HEK293T (cell line): ENCODE measurements at regions not wholly inside any gene's neighbourhood (a gene's known extent, or its start where the extent isn't known, plus 50 kb on each side); places are given as distances from the start of the nearest gene placed in this dataset.
"Not testable (repeated sequence)": the region's sequence is repeated elsewhere in the genome, so short reads cannot be mapped to it uniquely, and the experiment has no call there.

Experiments
- CTCF ChIA-PET: fragments of 350-600 bp; formaldehyde crosslinking; extraction: SDS; loops from one replicate; lab custom pipeline; 2021; ENCODE audit warnings: antibody characterized with exemption, inconsistent platforms; lab: Yijun Ruan, JAX
- POLR2A ChIA-PET: fragments of 350-600 bp; formaldehyde crosslinking; extraction: SDS; loops from one replicate; lab custom pipeline; 2020; ENCODE audit warnings: antibody characterized with exemption, inconsistent platforms; lab: Yijun Ruan, JAX
- DNase-seq: peaks from one replicate; pipeline ENCODE4 v3.0.0; 2012; ENCODE audit warnings: mixed read lengths; ENCODE audit errors: extremely low spot score
- ARNT ChIP-seq: fragments of 450-650 bp; IDR thresholded peaks from 2 replicates; pipeline ENCODE4 v1.6.1; 2017; ENCODE audit warnings: mild to moderate bottlenecking
- BHLHE40 ChIP-seq: fragments of 450-650 bp; IDR thresholded peaks from 2 replicates; pipeline ENCODE4 v1.6.1; 2016; ENCODE audit warnings: mild to moderate bottlenecking, moderate library complexity, borderline replicate concordance
- CTBP1 ChIP-seq: fragments of 450-650 bp; IDR thresholded peaks from 2 replicates; pipeline ENCODE4 v1.6.1; 2016; ENCODE audit warnings: borderline replicate concordance
- ELF4 ChIP-seq: fragments of 450-650 bp; IDR thresholded peaks from 2 replicates; pipeline ENCODE4 v1.6.1; 2017; ENCODE audit warnings: antibody characterized with exemption
- FOXA1 ChIP-seq: fragments of 450-650 bp; IDR thresholded peaks from 2 replicates; pipeline ENCODE4 v1.6.1; 2016; ENCODE audit warnings: mild to moderate bottlenecking
- FOXK2 ChIP-seq: fragments of 450-650 bp; IDR thresholded peaks from 2 replicates; pipeline ENCODE4 v1.6.1; 2016; ENCODE audit warnings: mild to moderate bottlenecking
- FOXM1 ChIP-seq: fragments of 450-650 bp; IDR thresholded peaks from 2 replicates; pipeline ENCODE4 v1.6.1; 2017; ENCODE audit warnings: mild to moderate bottlenecking, borderline replicate concordance
- HDGF ChIP-seq: fragments of 450-650 bp; IDR thresholded peaks from 2 replicates; pipeline ENCODE4 v1.6.1; 2017; ENCODE audit warnings: antibody characterized with exemption, borderline replicate concordance
- L3MBTL2 ChIP-seq: fragments of 450-650 bp; conservative IDR thresholded peaks from 2 replicates; pipeline ENCODE4 v1.6.1; 2016; ENCODE audit warnings: mild to moderate bottlenecking
- LEF1 ChIP-seq: fragments of 450-650 bp; IDR thresholded peaks from 2 replicates; pipeline ENCODE4 v1.6.1; 2017; ENCODE audit warnings: mild to moderate bottlenecking, borderline replicate concordance
- NFRKB ChIP-seq: fragments of 450-650 bp; IDR thresholded peaks from 2 replicates; pipeline ENCODE4 v1.6.1; 2016; ENCODE audit warnings: mild to moderate bottlenecking, moderate library complexity
- SP1 ChIP-seq: fragments of 450-650 bp; IDR thresholded peaks from 2 replicates; pipeline ENCODE4 v1.6.1; 2017
- SUZ12 ChIP-seq: fragments of 450-650 bp; IDR thresholded peaks from 2 replicates; pipeline ENCODE4 v1.6.1; 2016; ENCODE audit warnings: mild to moderate bottlenecking
- TARDBP ChIP-seq: fragments of 450-650 bp; IDR thresholded peaks from 2 replicates; pipeline ENCODE4 v1.6.1; 2016
- ZNF384 ChIP-seq: fragments of 450-650 bp; IDR thresholded peaks from 2 replicates; pipeline ENCODE4 v1.6.1; 2016
- TF ChIP-seq, protein P1 (sequence below): fragments of 450-650 bp; IDR thresholded peaks from 2 replicates; pipeline ENCODE4 v1.6.1; 2016

GRCh38 chr7:93804726-93805125 is 85.8 kb downstream of the TFPI2 start:
- no peak for DNase-seq
- no peak for TF ChIP-seq TARDBP
- no peak for TF ChIP-seq FOXA1
- TF ChIP-seq SP1: no peak
- no peak for TF ChIP-seq ARNT
- TF ChIP-seq HDGF: no peak
- no peak for TF ChIP-seq NFRKB
- TF ChIP-seq SUZ12: no peak
- TF ChIP-seq L3MBTL2: no peak
- no peak for TF ChIP-seq FOXM1
- no peak for TF ChIP-seq ELF4
- CTCF ChIA-PET: no interaction called here
- POLR2A ChIA-PET: no interaction called here

DNA sequence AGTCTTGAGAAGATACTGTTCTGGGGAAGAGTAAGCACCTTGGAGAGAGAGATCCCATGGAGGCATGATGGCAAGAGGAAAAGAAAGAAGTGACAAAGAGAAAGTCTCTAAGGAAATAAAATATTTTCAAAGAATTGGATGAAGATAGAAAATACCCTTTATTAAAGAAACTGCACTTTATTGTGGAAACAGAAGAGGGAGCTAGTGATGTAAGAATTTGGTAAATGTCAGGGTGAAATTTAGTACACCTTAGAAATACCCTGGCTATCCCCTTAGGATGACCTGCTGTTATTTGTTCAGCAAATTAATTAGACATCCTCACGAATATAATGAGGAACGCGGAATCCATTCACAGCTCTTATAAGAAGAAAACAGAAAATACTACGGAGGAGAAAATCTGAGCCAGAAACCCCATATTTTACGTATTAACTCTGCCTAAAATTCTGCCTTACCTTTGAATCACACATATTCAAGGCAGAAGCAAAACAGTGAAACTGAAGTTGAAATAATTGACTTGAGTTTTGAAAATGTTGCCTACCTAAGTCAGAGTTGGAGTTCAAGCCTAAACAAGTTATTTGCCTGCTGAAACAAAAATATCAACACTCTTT is 90.7 kb downstream of the TFPI2 start:
- DNase-seq: no peak
- ChIA-PET CTCF (interaction anchor here (0.7 kb wide), 1 partner anchor 11 kb away, joined by 3 read pairs; no protein-coding TSS in a partner anchor), POLR2A (no interaction called here)
- no peak for TF ChIP-seq LEF1
- TF ChIP-seq ELF4: no peak
- no peak for TF ChIP-seq SUZ12
- TF ChIP-seq SP1: no peak
- TF ChIP-seq, protein P1, sequence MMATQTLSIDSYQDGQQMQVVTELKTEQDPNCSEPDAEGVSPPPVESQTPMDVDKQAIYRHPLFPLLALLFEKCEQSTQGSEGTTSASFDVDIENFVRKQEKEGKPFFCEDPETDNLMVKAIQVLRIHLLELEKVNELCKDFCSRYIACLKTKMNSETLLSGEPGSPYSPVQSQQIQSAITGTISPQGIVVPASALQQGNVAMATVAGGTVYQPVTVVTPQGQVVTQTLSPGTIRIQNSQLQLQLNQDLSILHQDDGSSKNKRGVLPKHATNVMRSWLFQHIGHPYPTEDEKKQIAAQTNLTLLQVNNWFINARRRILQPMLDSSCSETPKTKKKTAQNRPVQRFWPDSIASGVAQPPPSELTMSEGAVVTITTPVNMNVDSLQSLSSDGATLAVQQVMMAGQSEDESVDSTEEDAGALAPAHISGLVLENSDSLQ: no peak
- TF ChIP-seq NFRKB: no peak
- TF ChIP-seq ZNF384: no peak
- TF ChIP-seq FOXK2: no peak

DNA sequence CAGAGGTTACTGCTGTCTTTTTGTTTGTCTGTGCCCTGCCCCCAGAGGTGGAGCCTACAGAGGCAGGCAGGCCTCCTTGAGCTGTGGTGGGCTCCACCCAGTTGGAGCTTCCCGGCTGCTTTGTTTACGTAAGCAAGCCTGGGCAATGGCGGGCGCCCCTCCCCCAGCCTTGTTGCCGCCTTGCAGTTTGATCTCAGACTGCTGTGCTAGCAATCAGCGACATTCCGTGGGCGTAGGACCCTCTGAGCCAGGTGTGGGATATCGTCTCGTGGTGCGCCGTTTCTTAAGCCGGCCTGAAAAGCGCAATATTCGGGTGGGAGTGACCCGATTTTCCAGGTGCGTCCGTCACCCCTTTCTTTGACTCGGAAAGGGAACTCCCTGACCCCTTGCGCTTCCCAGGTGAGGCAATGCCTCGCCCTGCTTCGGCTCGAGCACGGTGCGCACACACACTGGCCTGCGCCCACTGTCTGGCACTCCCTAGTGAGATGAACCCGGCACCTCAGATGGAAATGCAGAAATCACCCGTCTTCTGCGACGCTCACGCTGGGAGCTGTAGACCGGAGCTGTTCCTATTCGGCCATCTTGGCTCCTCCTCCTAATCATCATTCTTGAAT is 97.4 kb downstream of the TFPI2 start:
- POLR2A ChIA-PET, CTCF ChIA-PET, DNase-seq: not testable (repeated sequence)

GRCh38 chr7:93779115-93779514 is 111.4 kb downstream of the TFPI2 start:
- CTCF ChIA-PET: no interaction called here

DNA sequence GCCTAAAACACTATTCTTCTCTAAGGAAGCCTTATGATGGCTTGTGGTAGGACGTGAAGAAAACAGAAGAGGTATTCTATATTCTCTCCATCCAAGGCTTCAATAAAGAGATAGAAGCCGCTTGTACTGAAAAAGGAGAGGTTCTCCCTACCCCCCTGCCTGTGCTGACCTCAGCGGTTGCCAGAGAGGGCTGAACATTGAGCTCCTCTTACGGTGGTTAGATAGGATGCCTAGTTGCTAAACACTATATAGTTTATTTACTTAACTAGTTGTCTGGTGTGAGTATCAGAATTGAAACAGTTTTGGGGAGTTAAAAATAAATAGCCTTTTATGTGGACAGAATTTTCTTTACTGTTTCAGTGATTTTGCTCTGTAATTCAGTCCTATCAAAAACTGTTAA is 112.2 kb downstream of the TFPI2 start:
- POLR2A ChIA-PET: no interaction called here
- no peak for DNase-seq
- no peak for TF ChIP-seq FOXA1
- TF ChIP-seq ZNF384: no peak
- TF ChIP-seq L3MBTL2: no peak
- TF ChIP-seq TARDBP: no peak
- no peak for TF ChIP-seq NFRKB
- no peak for TF ChIP-seq FOXM1
- no peak for TF ChIP-seq ARNT
- TF ChIP-seq SUZ12: no peak
- TF ChIP-seq BHLHE40: no peak
- TF ChIP-seq ELF4: no peak
- TF ChIP-seq LEF1: no peak
- TF ChIP-seq HDGF: no peak
- TF ChIP-seq CTBP1: no peak
- TF ChIP-seq FOXK2: no peak
- CTCF ChIA-PET: no interaction called here

More at GRCh38 chr7:93779115-93779514, 111.4 kb downstream of the TFPI2 start:
- POLR2A ChIA-PET: no interaction called here
- no peak for TF ChIP-seq TARDBP
- TF ChIP-seq NFRKB: no peak
- no peak for TF ChIP-seq ZNF384
- no peak for TF ChIP-seq FOXK2
- no peak for TF ChIP-seq FOXA1
- no peak for TF ChIP-seq LEF1
- no peak for TF ChIP-seq BHLHE40
- DNase-seq: no peak

- ChIA-PET POLR2A (no interaction called here), CTCF (no interaction called here)
- TF ChIP-seq NFRKB (no peak), FOXK2 (no peak), FOXA1 (no peak), HDGF (no peak), ARNT (no peak), CTBP1 (no peak), BHLHE40 (no peak), FOXM1 (no peak), ZNF384 (no peak), L3MBTL2 (no peak), SP1 (no peak)
- no peak for DNase-seq
These were observed 117.1 kb downstream of the TFPI2 start for GRCh38 chr7:93773446-93773845.

DNA sequence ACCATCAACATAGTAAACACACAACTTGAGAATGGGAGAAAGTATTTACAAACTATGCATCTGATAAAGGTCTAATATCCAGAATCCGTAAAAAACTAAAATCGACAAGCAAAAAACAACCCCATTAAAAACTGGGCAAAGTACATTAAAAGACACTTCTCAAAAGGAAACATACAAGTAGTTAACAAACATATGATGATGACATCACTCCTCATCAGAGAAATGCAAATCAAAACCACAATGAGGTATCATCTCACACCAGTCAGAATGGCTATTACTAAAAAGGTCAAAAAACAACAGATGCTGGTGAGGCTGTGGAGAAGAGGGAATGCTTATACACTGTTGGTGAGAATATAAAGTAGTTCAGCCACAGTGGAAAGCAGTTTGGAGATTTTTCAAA is 125.1 kb downstream of the TFPI2 start:
- TF ChIP-seq FOXK2 (no peak), SP1 (no peak), ZNF384 (no peak), SUZ12 (no peak), L3MBTL2 (no peak), LEF1 (no peak), BHLHE40 (no peak), ARNT (no peak), CTBP1 (no peak), FOXA1 (no peak), ELF4 (no peak), HDGF (no peak), NFRKB (no peak), FOXM1 (no peak)
- TF ChIP-seq, protein P1: no peak
- CTCF ChIA-PET: no interaction called here

More for the DNA sequence above, 125.1 kb downstream of the TFPI2 start:
- DNase-seq: no peak
- POLR2A ChIA-PET: no interaction called here
